PC-3 (cell line): ENCODE measurements at regions not wholly inside any gene's neighbourhood (a gene's known extent, or its start where the extent isn't known, plus 50 kb on each side); places are given as distances from the start of the nearest gene placed in this dataset.

ENCODE experiments used
- CTCF ChIP-seq: fragments of 300-600 bp; sonication (generic); conservative IDR thresholded peaks from 2 replicates; pipeline ENCODE4 v1.5.1; 2017; ENCODE audit warnings: antibody characterized with exemption, low read depth, mild to moderate bottlenecking, low read length
- EZH2phosphoT487 ChIP-seq: fragments of 300-600 bp; sonication (generic); IDR thresholded peaks from 2 replicates; pipeline ENCODE4 v1.6.1; 2018; ENCODE audit warnings: mild to moderate bottlenecking, antibody characterized with exemption, low read length, borderline replicate concordance

- TF ChIP-seq CTCF (no peak), EZH2phosphoT487 (no peak)
These were observed 827.6 kb upstream of the B3GALT2 start for GRCh38 chr1:194014014-194014413.
